ENCODE measurements at regions not wholly inside any gene's neighbourhood (a gene's known extent, or its start where the extent isn't known, plus 50 kb on each side); places are given as distances from the start of the nearest gene placed in this dataset.

- no peak for TF ChIP-seq RFX5 (IDR thresholded peaks at IDR 0.05; ENCODE audit: borderline replicate concordance, low read depth, low read length)
- TF ChIP-seq, protein P1, sequence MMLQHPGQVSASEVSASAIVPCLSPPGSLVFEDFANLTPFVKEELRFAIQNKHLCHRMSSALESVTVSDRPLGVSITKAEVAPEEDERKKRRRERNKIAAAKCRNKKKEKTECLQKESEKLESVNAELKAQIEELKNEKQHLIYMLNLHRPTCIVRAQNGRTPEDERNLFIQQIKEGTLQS (IDR thresholded peaks at IDR 0.05; ENCODE audit: insufficient read depth, low read depth, low read length) = no peak
- no peak for TF ChIP-seq CTCF (IDR thresholded peaks at IDR 0.05; ENCODE audit: control extremely low read depth in 1 of 3, insufficient read depth in 1 of 3, low read depth in 1 of 3, low read length in 3 of 3)
- no peak for TF ChIP-seq TCF12 (IDR thresholded peaks at IDR 0.05; ENCODE audit: low read depth, low read length)
- no peak for TF ChIP-seq TAF1 (IDR thresholded peaks at IDR 0.05; ENCODE audit: low read depth, low read length)
- no peak for TF ChIP-seq POLR2AphosphoS5 (IDR thresholded peaks at IDR 0.05; ENCODE audit: low read depth, low read length)
- TF ChIP-seq HDAC2 (IDR thresholded peaks at IDR 0.05; ENCODE audit: borderline replicate concordance in 1 of 2, low read depth in 2 of 2, low read length in 2 of 2) = no peak
- no peak for TF ChIP-seq NANOG (IDR thresholded peaks at IDR 0.05; ENCODE audit: insufficient read depth, low read depth, low read length, poor library complexity, severe bottlenecking)
- no peak for TF ChIP-seq BACH1 (IDR thresholded peaks at IDR 0.05; ENCODE audit: low read length)
- no peak for TF ChIP-seq EZH2 (IDR thresholded peaks at IDR 0.05; ENCODE audit: low read depth, low read length, severe bottlenecking)
- TF ChIP-seq MAFK (IDR thresholded peaks at IDR 0.05; ENCODE audit: low read depth, low read length) = no peak
- TF ChIP-seq RAD21 (IDR thresholded peaks at IDR 0.05 in 1 of 2, conservative IDR thresholded peaks at IDR 0.05 in 1 of 2; ENCODE audit: low read depth in 2 of 2, low read length in 2 of 2) = no peak
- TF ChIP-seq POLR2A (IDR thresholded peaks at IDR 0.05; ENCODE audit: control extremely low read depth in 1 of 2, low read depth in 2 of 2, low read length in 2 of 2) = no peak
- no peak for TF ChIP-seq CEBPB (IDR thresholded peaks at IDR 0.05; ENCODE audit: low read depth, low read length)
Measured at GRCh38 chr5:82849885-82850284, 227.3 kb downstream of the TMEM167A start.

Data from H1 (cell line).